HepG2 (cell line): ENCODE measurements at regions not wholly inside any gene's neighbourhood (a gene's known extent, or its start where the extent isn't known, plus 50 kb on each side); places are given as distances from the start of the nearest gene placed in this dataset.

ENCODE experiments used
- ARNTL ChIP-seq: sonication (generic); formaldehyde crosslinking; IDR thresholded peaks from 2 replicates; pipeline ENCODE4 v1.4.0; 2020; ENCODE audit warnings: mild to moderate bottlenecking, missing genetic modification reagents
- CERS6 ChIP-seq: sonication (generic); formaldehyde crosslinking; IDR thresholded peaks from 2 replicates; pipeline ENCODE4 v1.5.0; 2020; ENCODE audit warnings: missing genetic modification reagents
- FOXK1 ChIP-seq: sonication (generic); formaldehyde crosslinking; IDR thresholded peaks from 2 replicates; pipeline ENCODE4 v1.4.0; 2020; ENCODE audit warnings: low read depth, missing genetic modification reagents, borderline replicate concordance
- HNF4A ChIP-seq: sonication (generic); formaldehyde crosslinking; IDR thresholded peaks from 2 replicates; pipeline ENCODE4 v1.4.0; 2020; ENCODE audit warnings: missing genetic modification reagents
- HNF4G ChIP-seq, 2 experiments: sonication (generic) in 1 of 2; formaldehyde crosslinking in 1 of 2; IDR thresholded peaks; 2 replicates each; pipeline versions ENCODE4 v1.4.0 to v1.6.1; 2011 to 2020; ENCODE audit warnings: borderline replicate concordance in 2 of 2, low read depth in 2 of 2, mild to moderate bottlenecking in 2 of 2, low read length in 1 of 2, missing genetic modification reagents in 1 of 2, moderate library complexity in 1 of 2
- MIER2 ChIP-seq: IDR thresholded peaks from 2 replicates; pipeline ENCODE4 v1.6.1; 2016; ENCODE audit warnings: missing biosample characterization, missing genetic modification reagents
- MIXL1 ChIP-seq: IDR thresholded peaks from 2 replicates; pipeline ENCODE4 v1.6.1; 2016
- RFX5 ChIP-seq: IDR thresholded peaks from 2 replicates; pipeline ENCODE4 v1.6.1; 2011; ENCODE audit warnings: low read depth, low read length, improper control_type of control experiment
- SETDB1 ChIP-seq: sonication (generic); formaldehyde crosslinking; IDR thresholded peaks from 2 replicates; pipeline ENCODE4 v1.5.1; 2020; ENCODE audit warnings: missing genetic modification reagents, mild to moderate bottlenecking, borderline replicate concordance
- THAP9 ChIP-seq: sonication (generic); formaldehyde crosslinking; IDR thresholded peaks from 2 replicates; pipeline ENCODE4; 2020; ENCODE audit warnings: missing genetic modification reagents, mild to moderate bottlenecking, borderline replicate concordance
- TP53 ChIP-seq: sonication (generic); formaldehyde crosslinking; conservative IDR thresholded peaks from 2 replicates; pipeline ENCODE4 v1.4.0; 2020; ENCODE audit warnings: missing genetic modification reagents
- TSC22D2 ChIP-seq: sonication (generic); formaldehyde crosslinking; IDR thresholded peaks from 2 replicates; pipeline ENCODE4 v1.5.1; 2020; ENCODE audit warnings: missing genetic modification reagents, mild to moderate bottlenecking, borderline replicate concordance
- ZNF121 ChIP-seq: sonication (generic); formaldehyde crosslinking; IDR thresholded peaks from 2 replicates; pipeline ENCODE4 v1.5.0; 2020; ENCODE audit warnings: mild to moderate bottlenecking, missing genetic modification reagents
- ZNF331 ChIP-seq: sonication (generic); formaldehyde crosslinking; IDR thresholded peaks from 2 replicates; pipeline ENCODE4 v1.4.0; 2020; ENCODE audit warnings: missing genetic modification reagents
- ZNF639 ChIP-seq: conservative IDR thresholded peaks from 2 replicates; pipeline ENCODE4 v1.6.1; 2018; ENCODE audit warnings: missing genetic modification reagents
- ZNF687 ChIP-seq: sonication (generic); formaldehyde crosslinking; IDR thresholded peaks from 2 replicates; pipeline ENCODE4 v1.5.1; 2020; ENCODE audit warnings: mild to moderate bottlenecking, missing genetic modification reagents, moderate library complexity
- ZNF768 ChIP-seq: sonication (generic); formaldehyde crosslinking; IDR thresholded peaks from 2 replicates; pipeline ENCODE4 v1.4.0; 2020; ENCODE audit warnings: missing genetic modification reagents
- ZSCAN12 ChIP-seq: sonication (generic); formaldehyde crosslinking; IDR thresholded peaks from 2 replicates; pipeline ENCODE4 v1.9.0; 2021; ENCODE audit warnings: mild to moderate bottlenecking, missing genetic modification reagents

- TF ChIP-seq ZNF687 = peak; percentile 97
- TF ChIP-seq HNF4A (CRISPR knock-in tag) = peak; percentile 80
- TF ChIP-seq ZNF121 (CRISPR knock-in tag) = peak; percentile 60; the same call in 1 of the 2 replicates
- TF ChIP-seq ZNF768 = no peak
- TF ChIP-seq MIER2 (CRISPR knock-in tag) = 0 out of 2 replicates have a peak, but pooled peaks have one; percentile 47
- no peak for TF ChIP-seq TP53
- no peak for TF ChIP-seq ZNF639 (CRISPR knock-in tag)
- TF ChIP-seq TSC22D2 (CRISPR knock-in tag) = peak; percentile 77; the same call in 1 of the 2 replicates
- TF ChIP-seq CERS6 (CRISPR knock-in tag) = 0 out of 2 replicates have a peak, but pooled peaks have one; percentile 41
- peak; percentile 70; the same call in 1 of the 2 replicates for TF ChIP-seq ARNTL (CRISPR knock-in tag)
- TF ChIP-seq ZSCAN12 (CRISPR knock-in tag) = peak; percentile 72; the same call in 1 of the 2 replicates
- TF ChIP-seq FOXK1 (CRISPR knock-in tag) = peak; percentile 52; the same call in 1 of the 2 replicates
- peak; percentile 78 for TF ChIP-seq ZNF331 (CRISPR knock-in tag)
- TF ChIP-seq HNF4G (IDR thresholded peaks at IDR 0.05; ENCODE audit: borderline replicate concordance, low read depth, low read length) = peak; percentile 71; the same call in 1 of the 2 replicates
- TF ChIP-seq HNF4G (CRISPR knock-in tag; IDR thresholded peaks at IDR 0.05; ENCODE audit: borderline replicate concordance, low read depth) = peak; percentile 55; the same call in 1 of the 2 replicates
- no peak for TF ChIP-seq SETDB1
- TF ChIP-seq MIXL1 (CRISPR knock-in tag) = peak; percentile 69
- TF ChIP-seq RFX5 = no peak
- 0 out of 2 replicates have a peak, but pooled peaks have one; percentile 39 for TF ChIP-seq THAP9 (CRISPR knock-in tag)
Measured at GRCh38 chr14:50045039-50045711, 71.2 kb downstream of the VCPKMT start (continued).
